T-helper 9 cell (primary cell): ENCODE measurements at regions not wholly inside any gene's neighbourhood (a gene's known extent, or its start where the extent isn't known, plus 50 kb on each side); places are given as distances from the start of the nearest gene placed in this dataset.
"Not testable (repeated sequence)": the region's sequence is repeated elsewhere in the genome, so short reads cannot be mapped to it uniquely, and the experiment has no call there.

Source experiments
- DNase-seq: peaks from one replicate; pipeline ENCODE4 v3.0.0-alpha.2; 2020

DNA sequence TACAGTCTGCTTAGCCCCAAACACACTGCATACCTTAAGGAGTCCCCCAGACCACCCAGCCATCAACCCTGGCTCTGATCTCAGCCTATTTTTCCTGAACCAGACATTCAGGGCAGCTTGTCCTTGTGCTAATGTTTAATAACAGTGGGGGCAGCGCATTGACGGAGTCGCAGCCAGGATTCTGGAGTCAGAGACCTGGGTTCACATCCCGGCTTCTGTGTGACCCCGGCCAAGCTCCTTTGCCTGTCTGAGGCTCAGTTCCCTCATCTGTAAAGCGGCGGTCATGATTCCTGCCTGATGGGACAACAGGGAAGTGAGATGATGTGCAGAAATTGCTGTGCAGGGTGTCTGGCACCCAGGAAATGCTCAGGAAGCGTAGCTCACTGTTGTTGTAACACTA is 63.1 kb downstream of the MATN1 start:
- DNase-seq: no peak

DNA sequence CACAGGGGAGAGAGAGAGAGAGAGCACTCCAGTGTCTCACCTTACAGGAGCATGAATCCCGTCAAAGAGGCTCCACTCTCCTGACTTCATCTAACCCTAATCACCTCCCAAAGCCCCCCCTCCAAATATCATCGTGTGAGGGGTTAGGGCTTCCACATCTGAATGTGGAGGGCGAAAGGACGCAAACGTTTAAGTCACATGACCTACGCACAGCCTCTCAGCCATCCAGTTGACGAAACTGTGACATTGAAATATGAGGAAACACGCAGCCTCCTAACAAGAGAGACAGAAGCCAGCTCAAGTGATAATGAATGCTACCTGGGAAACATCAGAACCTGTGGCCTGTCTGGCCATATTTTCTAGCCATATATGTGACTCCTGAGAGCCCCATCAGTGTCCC is 63.7 kb downstream of the MATN1 start:
- no peak for DNase-seq

DNA sequence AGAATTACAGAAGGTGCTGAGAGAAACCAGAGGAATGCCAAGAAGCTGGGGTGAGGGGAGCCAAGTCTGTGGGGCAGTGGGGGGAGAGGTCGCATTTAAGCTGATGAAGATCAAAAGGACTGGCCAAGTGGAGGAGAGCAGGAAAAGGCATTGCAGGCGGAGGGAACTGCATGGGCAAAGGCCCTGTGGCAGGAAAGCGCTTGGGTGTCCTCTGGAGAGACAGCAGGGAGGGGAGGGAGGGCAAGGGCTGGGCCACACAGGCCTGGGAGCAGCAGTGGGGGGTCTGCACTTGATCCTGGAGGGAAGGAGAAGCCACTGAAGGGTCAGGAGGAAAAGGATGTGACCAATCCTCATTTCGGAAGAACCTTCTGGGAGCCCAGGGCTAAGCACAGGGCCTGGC is 65.0 kb downstream of the MATN1 start:
- not testable (repeated sequence) for DNase-seq

DNA sequence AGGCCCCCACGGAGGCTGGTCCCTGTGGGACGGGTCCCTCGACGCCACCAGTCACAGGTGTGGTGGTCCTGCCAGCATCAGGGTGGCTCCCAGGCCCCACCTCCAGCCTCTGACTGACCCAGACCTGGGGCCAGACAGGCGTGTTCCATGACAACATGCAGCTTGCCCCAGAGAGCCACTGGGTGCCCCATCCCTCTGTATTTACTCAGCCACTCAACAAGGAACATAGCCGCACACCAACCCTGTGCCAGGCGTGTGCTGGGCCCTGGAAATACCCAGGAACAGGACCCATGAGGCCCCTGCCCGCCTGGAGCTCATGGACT is 65.4 kb downstream of the MATN1 start:
- DNase-seq: no peak

DNA sequence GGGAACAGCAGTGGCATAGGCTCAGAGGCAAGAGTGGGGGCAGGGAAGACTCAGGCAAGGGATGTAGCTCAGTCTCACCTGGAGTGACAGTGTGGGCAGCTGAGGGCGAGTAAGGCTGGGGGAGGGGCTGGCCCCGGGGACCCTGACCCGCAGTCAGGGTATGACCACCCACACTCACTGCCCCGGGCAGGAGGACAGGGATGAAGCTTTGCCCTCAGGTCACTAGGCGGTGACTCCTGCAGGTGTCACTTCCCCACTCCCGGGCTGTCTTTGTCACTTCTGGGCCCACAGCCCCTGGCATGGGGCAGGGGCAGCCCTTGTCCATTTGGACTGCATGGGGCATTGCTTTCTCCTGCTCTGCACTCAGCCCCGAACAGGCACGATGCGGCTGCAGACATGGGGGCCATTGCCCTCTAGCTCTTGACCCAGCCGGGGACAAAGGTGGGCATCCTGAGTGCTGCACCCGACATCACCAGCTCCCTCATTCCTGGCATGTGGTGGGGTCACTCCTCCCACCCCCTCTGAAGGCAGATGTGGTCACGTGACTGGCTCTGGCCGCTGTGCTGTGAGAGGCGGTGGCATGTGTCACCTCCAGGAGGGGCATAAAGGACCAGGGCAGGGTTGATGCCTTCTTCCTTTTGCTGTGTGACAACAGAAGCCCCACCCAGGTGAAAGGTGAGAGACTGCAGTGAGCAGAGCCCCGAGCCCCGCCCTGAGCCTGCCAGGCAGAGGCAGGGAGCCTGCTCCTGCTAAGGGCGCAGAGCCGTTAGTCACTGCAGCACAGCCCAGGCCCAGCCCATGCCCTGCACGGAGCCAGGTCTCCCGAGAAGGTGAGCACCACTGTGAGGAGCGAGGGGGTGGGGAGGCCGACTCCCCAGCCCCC is 66.0 kb downstream of the MATN1 start:
- no peak for DNase-seq

DNA sequence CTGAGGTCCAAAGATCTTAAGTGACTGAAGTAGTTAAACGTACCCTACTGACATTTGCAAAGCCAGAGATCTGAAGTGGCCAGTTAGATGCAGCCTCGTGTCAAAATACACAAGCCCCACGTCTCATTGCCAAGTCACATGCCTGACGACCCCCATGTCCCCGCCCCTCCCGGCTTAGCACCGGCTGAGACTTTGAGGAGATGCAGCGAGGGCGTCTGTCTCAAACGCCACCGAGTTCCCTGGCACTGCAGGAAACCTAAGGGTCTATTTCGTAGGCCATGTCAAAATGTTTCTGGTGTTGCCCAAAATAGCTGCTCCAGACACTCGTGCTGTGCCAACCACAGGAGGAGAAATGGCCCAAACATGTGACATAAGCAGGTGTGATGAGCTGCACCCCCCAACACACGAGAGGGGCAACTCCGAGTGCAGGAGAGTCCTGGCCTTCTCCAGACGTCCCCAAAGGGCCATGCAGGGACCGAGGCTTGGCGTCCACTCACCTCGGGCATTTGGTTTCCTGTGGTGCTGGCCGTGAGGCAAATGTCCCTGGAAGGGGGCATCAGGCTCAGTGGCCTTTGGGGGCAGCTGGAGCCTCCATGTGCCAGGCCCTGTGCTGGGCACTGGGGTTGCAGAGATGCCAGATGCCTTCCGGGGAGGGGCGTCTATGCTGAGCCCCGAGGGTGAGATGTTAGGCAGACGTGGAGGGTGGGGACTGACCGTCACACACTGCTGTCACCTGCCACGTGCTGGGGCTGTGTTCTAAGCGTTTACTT is 67.0 kb downstream of the MATN1 start:
- DNase-seq: no peak

DNA sequence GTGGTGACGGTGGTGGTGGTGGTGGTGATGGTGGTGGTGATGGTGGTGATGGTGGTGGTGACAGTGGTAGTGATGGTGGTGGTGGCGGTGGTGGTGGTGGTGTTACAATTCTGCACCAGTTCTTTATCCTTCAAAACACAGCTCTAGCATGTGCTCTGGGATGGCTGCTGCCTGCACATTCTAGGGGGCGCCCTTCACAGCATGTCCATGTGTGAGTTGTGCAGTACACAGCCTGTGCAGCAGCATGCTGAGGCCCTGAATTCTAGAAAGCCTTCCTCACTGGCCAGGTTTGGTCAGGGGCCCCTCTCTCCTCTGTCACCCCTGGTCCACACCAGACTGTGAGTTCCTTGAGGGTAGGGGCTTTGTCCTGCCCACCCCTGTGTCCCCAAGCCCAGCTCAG is 67.7 kb downstream of the MATN1 start:
- DNase-seq: no peak

DNA sequence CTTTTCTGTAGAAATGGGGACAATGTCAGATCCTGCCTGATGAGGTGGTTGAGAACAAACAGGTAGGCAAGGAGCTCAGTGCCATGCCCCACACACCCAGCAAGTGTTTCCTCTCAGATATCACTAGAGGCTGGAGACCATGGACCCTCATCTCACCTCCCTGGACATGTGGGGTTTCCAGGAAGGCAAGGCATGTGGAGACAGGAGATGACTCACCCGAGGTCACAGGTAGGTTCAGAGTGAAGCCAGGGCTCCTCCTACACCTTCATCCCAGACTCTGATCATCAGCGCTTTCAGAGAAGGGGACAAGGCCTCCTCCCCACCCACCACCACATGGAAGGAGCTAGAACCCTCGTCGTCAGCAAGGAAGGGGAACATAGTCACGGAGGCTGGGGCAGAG is 69.2 kb downstream of the MATN1 start:
- no peak for DNase-seq

DNA sequence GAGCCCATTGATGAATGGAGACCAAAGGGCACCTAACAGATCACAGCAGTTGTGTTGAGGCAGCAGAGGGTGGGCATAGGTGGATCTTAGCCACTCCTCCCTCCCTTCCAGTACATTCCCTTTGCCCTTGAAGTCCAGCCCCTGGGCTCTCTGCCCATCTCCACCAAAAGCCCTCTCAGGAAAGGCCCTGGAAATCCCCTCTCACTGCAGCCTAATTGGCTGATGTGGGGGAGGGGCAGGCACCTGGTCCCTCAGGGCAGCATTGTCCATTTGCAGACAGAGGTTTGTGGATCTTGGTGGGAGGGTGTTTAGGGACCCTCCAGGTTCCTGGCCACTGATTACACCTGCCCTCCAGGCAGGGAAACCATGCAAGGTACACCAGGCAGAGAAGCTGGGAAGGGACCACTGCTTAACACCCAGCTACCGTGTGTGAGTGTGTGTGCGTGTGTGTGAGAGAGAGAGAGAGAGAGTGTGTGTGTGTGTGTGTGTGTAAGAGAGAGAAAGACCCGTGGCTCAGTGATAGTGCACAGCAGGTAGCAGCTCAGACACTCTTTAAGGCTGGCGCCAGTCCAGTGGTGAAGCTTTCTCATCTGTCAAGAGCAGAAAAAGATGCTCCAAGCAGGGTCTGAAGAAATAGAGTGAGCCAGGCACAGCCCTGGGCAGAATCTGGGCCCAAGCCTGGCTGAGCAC is 71.1 kb downstream of the MATN1 start:
- no peak for DNase-seq

DNA sequence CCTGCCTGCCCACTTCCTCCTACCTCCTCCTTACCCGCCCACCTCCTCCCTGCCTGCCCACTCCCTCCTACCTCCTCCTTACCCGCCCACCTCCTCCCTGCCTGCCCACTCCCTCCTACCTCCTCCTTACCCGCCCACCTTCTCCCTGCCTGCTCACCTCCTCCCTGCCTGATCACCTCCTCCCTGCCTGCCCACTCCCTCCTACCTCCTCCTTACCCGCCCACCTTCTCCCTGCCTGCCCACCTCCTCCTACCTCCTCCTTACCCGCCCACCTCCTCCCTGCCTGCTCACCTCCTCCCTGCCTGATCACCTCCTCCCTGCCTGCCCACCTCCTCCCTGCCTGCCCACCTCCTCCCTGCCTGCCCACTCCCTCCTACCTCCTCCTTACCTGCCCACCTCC is 72.0 kb downstream of the MATN1 start:
- not testable (repeated sequence) for DNase-seq

DNA sequence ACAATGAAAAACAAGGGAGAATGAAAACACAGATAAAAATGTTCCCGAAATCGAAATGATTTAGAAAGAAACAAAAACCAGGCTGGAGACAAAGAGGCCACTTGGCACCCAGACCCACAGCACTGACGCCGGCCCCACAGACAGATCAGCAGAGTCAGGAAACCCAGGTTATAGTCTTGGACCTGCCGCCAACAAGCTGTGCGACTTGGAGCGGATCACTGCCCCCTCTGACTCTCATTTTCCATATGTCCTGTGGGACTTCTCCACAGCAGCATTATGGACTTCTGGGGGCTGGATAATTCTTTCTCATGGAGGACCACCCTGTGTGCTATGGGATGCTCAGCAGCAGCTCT is 72.4 kb downstream of the MATN1 start:
- no peak for DNase-seq

DNA sequence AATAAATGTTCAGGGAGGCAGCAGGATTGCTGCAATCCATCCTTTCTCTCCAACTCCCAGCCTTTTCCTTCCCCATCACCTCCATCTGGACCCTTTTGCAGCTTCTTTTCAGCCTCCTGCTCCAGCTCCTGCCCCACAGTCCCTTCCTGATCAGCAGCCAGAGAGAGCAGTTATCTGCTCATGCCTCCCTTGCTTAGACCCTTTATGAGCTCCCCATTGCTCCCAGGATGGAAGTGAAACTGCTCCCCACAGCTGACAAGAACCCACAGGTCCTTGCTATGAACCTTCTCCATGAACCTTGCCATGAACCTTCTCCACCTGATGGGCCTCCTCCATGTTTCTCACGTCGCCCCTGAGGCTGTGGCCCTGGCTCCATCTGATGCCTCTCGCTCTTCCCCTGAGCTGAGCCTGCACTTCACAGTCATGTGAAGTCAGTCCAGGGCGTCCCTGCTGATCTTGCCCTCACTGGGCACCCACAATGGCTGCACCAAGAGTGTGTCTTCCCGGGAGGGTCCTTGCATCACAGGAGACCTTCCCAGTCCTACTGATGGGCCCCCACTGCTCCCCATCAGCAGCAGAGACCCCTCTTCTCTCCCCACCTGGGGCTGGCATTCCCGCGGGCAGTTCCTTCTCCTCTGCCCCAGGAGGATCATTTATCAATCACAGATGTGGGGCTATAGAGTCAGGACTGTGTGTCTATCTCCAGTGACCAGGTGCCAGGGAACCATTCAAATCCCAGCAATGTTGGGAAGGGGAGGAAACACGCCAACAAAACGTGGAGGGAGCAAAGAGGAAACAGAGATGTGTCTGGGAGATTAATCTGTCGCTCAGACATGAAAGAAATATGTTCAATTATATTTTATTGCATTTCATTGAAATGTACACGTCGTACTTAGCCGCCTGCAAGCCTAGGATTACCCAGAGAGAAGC is 73.1 kb downstream of the MATN1 start:
- no peak for DNase-seq

DNA sequence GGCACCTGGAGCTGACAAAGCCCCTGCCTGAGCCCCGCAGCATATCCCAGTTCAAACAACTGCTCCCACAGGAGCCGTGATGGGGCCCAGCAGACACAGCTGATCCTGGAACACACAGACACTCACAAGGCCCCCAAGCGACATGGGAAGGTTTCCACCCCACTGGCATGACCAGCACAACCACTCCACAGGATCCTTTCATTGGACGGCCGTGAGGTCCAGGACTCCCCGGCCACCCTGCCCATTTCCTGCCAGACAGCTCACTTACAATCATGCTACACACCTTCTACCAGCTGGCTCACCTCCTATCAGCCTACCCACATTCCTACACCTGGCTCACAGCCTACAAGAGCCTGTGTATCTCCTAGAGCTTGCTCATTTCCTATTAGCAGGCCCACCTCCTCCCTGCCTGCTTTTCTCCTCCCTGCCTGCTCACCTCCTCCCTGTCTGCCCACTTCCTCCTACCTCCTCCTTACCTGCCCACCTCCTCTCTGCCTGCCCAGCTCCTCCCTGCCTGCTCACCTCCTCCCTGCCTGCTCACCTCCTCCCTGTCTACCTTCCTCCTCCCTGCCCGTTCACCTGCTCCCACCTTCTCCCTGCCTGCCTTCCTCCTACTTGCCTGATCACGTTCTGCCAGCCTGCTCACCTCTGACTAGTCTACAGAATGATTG is 73.9 kb downstream of the MATN1 start:
- no peak for DNase-seq

DNA sequence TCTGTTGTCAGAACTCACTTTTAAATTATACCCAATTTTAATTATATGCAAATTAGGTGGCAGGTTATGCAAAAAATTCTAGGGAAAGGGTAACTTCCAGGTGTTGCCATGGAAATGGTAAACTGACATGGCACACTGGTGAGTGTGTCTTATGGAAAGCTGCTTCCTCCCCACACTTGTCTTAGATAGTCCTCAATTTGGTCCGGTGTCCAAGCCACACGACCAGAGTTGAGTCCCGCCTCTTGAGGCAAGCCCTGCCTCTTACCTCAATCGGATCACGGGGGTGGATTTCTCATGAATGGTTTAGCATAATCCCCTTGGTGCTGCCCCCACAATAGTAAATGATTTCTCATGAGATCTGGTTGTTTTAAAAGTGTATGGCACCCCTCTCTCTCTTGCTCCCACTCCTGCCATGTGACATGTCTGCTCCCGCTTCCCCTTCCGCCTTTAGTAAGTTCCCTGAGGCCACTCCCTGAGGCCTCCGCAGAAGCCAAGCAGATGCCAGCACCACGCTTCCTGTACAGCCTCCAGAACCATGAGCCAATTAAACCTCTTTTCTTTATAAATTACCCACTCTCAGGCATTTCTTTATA is 74.9 kb downstream of the MATN1 start:
- no peak for DNase-seq

DNA sequence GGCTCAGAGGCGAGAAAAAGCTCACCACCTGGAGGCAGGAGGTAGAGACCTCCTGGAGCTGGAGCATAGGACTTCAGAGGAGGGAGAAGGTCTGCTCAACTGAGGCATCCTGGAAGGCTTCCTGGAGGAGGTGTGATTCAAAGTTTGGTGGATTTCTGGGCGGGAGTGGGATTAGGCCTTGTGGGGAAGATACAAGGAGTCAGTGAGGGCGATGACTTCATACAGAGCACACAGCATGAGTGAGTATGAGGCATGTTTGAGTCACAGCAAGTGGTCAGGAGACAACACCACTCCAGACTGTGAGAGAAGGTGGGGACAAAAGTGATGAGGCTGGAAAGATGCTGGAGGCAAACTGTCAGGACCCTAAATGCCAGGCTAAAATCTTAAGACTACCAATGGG is 77.6 kb downstream of the MATN1 start:
- no peak for DNase-seq

DNA sequence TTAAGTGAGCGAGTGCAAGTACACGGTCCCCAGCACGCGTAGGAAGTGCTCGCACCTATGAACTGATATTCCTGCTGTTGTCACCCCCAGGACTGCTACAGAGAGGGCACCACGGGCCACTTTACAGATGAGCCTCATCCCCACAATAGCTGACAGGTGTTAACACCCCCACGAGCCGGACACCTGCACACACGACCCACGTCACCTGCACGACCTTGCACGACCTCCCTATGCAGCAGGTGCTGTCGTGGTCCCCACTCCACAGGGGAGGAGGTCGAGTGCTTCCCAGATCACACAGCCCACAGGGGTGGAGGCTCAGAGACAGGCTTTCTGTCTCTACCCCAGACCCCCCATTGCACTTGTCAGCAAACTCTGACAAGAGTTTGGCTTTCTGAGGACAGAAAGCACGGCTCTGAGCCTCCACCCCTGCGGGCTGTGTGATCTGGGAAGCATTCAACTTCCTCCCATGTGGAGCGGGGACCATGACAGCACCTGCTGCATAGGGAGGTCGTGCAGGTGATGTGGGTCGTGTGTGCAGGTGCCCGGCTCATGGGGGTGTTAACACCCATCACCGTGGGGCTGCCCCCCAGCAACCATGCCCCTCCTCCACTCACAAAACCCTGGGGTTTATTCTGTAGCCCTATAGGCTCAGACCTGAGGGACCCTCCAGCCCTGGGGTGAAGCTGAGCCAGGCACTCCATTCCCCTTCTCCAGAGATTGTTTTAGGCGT is 80.8 kb downstream of the MATN1 start:
- no peak for DNase-seq

DNA sequence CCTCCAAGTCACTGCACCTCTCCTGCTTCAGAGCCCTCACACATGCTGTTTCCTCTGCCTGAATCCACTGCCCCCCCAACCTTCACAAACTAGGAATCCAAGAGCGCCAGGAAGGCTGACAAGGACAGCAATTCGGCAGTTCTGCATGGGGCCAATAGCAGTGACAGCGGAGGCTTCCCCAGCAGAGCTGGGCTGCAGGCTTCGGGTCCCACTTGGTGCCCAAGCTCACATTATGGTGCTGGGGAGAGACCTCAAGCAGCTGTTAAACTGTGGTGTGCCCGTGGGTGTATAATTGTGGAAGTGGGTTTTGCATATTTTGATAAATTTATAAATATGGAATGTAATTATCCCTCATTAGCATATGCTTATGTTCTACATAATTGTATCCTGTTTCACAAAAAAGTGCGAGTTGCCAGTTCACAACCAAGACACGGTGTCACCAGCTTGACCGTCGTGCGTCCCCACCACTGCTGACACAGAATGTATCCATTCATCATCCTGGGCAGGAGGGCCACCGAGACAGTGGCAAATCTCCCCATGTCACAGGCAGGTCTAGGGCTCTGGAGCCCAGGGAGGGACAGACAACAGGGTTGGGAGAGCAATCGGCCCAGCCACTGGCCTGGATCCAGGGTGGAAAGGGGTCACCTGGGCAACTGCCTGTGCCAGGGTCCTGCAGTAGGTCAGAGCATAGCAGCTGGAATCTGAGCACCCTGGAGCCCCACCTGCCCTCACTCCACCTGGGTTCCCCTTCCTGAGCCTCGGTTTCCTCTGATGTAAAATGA is 81.6 kb downstream of the MATN1 start:
- DNase-seq: no peak

DNA sequence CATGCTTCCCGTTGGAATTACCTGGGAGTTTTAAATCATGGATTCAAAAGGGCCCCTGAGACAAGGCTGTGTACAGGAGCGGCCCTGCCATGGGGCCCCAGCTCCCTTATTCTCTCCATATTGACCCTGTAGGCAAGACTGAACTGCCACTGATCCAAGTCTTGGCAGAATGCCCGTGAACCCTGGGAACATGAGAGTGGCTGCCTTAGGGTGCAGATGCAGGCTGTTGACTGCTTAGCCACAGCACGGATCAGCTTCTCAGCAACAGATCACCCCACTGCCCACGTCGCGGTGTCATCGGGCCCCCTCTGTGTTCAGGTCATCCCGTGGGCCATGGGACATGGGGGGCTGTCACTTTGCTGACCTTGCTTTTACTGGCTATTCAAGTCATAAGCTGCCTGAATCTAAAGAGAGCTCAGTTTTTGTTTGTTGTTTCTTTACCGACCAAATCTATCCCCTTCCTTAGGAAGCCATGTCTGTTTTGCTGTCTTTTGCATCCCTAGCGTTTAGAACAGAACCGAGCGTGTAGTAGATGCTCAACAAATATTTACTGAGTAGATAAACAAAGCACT is 83.4 kb downstream of the MATN1 start:
- DNase-seq: no peak

DNA sequence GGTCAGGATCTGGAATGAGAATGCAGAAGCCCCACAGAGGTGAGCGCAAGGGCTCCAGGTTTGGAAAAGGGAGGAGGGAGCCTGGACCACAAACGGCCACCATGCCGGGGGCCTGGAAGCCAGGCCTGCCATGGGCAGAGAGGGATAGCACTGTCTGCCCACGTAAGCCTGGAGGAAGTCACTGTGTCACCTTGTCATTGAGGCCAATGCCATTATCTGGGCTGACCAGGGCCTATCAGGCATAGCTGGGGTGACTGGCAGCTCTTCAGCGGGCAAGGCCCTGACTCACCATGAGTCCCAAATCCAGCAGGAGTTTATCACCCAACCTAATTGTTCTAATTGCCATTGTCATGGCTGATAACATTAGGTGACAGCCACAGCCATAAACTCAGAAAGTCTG is 84.6 kb downstream of the MATN1 start:
- no peak for DNase-seq

DNA sequence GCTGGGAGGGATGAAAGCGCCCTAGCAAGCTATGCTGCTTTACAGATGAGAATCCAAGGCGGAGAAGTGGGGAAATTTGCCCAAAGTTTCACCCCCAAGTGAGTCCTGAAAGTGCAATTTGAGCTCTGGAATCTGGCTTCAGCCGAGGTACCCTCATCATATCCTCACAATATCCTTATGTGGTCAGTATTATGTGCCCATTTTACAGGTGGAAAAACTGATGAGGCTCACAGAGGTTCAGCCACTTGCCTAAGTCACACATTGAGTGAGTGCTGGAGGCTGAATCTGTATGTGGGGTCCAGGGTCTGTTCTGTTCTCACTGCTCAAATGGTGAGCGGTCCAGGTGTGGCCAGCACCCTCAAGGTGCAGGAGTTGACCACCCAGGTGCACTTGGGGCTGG is 85.3 kb downstream of the MATN1 start:
- DNase-seq: no peak
